ENCODE measurements at regions not wholly inside any gene's neighbourhood (a gene's known extent, or its start where the extent isn't known, plus 50 kb on each side); places are given as distances from the start of the nearest gene placed in this dataset.
A peak's percentile ranks its signal among the peaks of the same experiment; 100 is the strongest.

GRCh38 chr4:182145334-182145905 is 97.8 kb upstream of the TENM3 start:
- DNase-seq (ENCODE audit: low read depth) = no peak

DNA sequence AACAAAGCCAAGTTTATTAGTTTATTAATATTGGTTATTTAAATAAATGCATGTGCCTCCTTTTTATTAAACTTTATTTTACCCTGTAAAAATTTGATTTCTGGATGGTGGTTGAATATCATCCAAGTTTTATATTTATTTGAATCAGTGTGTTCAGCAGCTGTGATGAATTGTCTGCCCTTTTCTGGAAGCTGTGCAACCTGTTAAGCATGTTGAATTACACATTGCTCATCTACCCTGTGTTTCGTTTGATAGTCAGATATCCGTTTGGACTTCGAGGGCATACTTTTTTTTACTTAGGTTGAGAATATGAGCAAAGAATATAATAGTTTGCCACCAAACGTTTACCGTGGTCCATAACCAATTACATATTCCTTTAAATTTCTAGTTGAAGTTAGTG is 95.8 kb upstream of the TENM3 start:
- no peak for DNase-seq (ENCODE audit: low read depth)

- no peak for DNase-seq (ENCODE audit: low read depth)
These were observed 92.6 kb upstream of the TENM3 start for GRCh38 chr4:182150645-182151044.

- no peak for DNase-seq (ENCODE audit: low read depth)
These were observed 87.4 kb upstream of the TENM3 start for GRCh38 chr4:182155806-182156205.

DNA sequence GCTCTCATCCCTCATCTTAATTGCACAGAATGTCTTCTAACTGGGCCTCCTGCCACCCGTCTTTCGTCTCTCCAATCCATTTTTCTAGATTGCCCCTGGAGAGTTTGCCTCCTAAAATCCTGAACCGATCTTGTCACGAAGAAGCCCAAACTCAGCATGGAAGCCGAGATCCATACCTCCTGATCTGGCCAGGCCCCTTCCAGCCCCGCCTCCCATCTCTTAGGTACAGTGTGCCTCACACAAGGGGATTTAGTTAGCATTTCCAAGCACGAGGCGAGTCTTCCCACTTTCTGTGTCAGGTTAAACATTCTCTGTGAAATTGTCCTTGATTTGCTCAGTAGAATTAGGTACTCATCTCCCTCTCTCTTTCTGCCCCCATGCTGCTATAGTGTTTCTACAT is 80.0 kb upstream of the TENM3 start:
- DNase-seq (ENCODE audit: low read depth) = no peak

DNA sequence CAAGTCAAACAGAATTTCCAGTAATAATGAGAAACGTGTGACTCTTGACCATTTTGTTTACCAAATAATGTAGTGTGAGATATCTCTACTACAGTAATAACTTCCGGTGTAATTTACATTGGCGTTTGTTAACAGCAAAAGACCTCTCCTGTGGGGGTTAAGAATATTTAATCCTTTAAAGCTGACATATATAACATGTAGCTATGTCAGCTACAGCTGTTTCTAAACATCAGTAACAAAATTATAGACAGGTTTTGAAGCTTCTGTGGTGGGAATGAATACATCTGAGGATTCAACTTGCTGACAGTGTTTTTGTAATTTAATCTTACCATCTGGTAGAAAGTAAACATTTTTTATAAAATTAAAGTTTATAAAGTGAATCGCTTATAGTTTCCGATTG is 73.6 kb upstream of the TENM3 start:
- no peak for DNase-seq (ENCODE audit: low read depth)

DNA sequence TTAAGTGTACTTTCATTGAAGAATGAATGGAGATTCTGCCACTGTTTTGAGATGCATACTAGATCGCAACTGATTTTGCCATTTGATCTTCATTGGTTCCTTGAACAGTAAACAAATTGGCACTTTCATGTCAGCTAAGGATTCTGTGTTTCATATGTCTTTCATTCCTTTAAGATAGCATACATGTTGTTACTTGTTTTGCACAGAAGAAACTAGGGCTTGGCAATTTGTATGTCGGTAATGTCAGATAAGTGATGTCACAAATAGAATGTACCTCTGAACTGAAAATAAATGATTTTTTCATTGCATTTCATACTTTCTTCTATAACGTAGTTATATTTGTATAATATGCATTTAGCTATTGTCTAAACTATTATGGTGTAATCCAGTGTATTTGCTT is 73.2 kb upstream of the TENM3 start:
- DNase-seq (ENCODE audit: low read depth) = no peak

- no peak for DNase-seq (ENCODE audit: low read depth)
These were observed 72.7 kb upstream of the TENM3 start for GRCh38 chr4:182170417-182170935.

DNA sequence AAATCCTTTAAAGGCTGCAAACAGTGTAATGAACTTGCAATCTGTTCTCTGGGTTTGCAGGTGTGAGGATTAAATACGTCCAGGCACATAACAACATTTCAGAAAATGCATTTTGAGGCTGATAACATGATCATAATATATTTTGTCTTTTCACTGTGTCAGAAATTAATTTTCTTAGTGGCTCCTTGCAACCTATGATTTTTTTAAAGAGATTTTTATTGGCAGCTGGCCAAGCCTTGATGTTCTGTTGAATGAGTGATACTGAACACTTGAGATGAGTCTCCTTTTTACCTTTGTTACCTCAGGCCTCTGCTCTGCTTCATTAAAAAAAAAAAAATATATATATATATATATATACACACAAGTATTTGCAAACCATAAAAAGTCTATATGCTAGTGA is 68.2 kb upstream of the TENM3 start:
- DNase-seq (ENCODE audit: low read depth) = no peak

DNA sequence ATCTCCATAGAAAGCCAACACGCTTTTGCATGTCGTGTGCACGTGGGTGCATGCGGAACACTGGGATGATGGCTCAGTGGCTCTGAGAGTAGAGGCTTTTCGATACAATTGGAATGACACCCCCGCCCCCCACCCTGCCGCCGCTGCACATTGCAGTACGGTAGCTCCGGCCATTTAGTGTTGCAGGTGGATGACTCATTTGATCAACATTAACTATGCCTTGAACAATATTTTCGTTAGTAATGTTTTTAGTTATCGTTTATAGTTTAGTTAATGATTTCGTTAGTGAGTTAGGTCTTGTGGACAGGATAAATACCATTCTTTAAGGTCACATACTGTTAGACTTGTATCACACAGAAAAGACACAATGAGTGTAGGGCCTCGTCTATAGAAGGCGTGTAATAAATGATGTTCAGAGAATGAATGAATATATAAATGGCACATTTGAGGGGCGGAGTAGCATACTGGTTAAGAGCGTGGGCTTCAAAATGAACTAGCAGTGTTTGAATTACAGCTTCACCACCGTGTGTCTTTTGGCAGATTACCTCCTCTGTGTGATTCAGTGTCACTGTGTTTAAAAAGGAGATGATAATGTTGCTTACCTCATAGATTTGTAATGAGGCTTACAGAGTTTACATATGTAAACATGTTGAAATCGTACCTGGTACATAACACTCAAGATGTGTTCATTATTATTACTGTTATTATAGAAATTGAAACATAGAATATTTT is 67.2 kb upstream of the TENM3 start:
- DNase-seq (ENCODE audit: low read depth) = no peak

GRCh38 chr4:182177166-182177565 is 66.0 kb upstream of the TENM3 start:
- DNase-seq (ENCODE audit: low read depth) = no peak

GRCh38 chr4:182179105-182179504 is 64.1 kb upstream of the TENM3 start:
- no peak for DNase-seq (ENCODE audit: low read depth)

DNA sequence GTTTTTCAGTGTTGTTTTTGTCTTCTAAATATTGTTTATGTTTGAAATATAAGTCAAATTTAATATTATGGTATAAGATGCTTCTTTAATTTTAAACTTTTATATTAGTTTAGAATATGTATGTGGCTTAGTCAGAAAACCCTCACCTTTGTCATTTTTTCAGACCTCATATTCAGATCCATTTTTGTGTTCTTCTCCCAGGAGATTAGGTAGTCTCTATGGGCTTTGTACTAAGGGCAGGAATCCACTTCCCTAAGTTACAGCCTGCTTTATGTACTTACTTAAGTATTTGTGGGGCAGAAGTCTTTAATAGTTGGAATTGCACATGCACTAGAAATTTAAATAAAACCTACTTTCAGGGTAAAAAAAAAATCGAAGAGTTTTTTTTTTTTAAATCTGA is 63.5 kb upstream of the TENM3 start:
- DNase-seq (ENCODE audit: low read depth) = no peak

DNA sequence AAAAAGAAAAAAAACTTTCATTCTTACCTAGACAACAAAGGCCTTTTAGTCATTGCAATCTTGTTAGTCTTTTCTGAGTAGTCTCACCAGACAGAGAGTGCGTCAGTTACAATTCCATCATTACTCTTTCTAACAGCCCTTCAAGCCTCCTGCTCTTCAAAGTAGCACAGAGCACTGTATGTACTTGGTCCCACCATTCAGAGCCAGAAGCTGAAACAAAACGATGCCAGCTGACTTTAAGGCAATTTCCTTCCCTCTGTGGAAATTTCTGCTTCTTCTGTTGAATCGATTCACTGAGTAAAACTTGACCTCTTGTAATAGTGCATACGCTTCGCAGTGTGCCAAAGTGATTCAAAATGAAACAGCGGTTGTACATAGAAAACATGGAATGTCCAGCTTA is 57.7 kb upstream of the TENM3 start:
- no peak for DNase-seq (ENCODE audit: low read depth)

DNA sequence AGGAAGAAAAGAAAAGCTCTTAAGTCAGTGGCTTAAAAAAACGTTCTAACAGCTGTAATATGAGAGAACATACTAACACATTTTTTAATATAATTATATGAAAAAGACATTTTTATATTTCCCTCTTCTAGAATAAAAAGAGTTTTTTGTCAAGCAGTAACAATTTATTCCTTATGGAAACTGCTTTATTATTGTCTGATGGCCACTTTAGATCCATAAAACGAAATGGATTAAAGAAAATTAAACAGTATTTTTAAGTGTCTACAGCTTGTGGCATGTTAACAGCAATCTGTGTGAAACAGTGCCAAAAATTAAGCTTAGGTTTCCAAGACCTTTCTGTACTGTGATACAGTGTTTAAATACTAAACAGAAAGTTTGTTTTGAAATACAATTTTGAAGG is 55.5 kb upstream of the TENM3 start:
- DNase-seq (ENCODE audit: low read depth) = no peak

DNA sequence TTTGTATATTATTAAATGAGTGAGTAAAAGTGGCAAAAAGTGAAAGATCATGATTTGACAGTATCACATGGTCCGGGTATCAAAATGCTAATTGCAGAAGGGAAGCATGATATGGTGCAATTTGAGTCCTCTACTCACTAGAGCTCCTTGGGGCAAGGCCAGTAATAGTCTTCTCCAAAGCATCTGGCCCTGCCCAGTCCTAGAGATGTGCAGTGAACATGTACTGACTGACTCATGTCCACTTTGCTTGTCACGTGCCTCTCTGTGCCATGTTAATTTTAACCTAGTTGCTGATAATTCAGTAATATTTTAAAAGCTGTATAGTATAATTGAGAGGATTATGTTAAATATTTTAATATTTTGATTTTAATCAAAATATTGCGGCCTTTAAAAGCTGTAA is 54.6 kb upstream of the TENM3 start:
- DNase-seq (ENCODE audit: low read depth) = no peak

- DNase-seq (ENCODE audit: low read depth) = peak; percentile 64
These were observed 53.9 kb upstream of the TENM3 start for GRCh38 chr4:182189103-182189878.

DNA sequence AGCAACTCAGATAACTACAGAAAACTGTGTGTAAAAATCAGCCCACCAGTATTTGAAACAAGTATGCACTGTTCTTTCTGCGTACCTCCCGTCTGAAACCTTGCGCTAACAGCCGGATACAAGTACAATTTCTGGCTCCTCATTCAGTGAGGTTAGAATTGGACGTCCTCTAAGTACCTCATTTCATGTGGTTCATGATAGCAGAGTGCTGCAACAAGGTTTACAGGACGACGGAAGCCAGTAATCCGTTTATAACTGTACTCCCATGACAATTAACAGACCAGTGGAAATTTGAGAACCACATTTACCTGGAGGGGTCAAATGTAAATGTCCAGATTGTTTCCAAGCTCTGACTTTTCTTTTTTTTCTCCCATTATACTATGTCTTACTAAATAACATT is 52.9 kb upstream of the TENM3 start:
- no peak for DNase-seq (ENCODE audit: low read depth)

DNA sequence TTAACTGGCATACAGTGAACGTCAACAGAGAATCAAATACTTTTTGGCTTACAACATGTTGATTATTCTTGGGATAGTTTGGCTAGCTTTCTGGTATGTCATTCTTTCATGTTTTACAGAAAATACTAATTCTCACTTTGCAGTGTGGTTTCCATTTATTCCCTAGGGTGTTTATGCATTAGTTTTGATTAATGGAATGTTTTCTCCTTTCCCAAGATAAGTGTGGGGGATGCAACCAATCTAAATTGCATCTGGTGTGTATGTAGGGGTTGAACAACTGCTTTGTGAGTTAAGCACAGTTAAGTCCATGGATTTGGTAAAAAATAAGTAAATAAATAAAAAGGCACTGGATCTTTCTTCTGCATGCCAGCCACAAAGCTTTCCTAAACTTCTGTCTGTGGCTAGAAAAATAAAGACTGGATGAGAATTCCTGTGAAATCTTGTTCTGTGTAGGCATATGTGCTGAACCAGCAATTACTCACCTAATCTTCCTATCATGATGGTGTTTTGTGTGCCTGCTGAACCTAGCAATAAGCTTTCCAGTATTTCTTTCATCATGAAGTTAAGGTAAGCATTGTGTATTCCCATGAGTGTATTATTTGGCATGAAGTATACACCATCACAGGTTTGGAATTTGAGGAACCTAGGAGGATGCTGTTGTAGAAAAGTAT is 50.6 kb upstream of the TENM3 start:
- DNase-seq (ENCODE audit: low read depth) = no peak

DNA sequence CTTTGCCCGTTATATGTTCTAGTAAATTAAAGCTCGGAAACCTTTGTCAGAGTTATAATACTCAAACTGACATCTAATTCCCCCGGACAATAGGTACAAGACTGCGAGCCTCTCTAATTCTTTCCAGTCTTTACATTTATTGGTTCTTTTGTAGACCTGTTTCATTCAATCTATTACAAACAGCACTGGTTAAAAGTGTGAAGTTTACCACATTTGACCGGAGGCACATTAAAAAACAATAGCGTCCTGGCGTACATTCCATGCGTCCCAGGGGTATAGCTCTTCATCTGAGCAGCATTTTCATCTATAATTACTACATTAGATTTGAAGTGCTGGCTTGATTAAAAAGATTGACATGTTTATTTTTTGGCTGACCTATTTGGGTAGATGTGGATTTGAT is 49.9 kb upstream of the TENM3 start:
- no peak for DNase-seq (ENCODE audit: low read depth)

Measured in HS-5 (cell line).